ACC112 (cell line): ENCODE measurements at regions not wholly inside any gene's neighbourhood (a gene's known extent, or its start where the extent isn't known, plus 50 kb on each side); places are given as distances from the start of the nearest gene placed in this dataset.

Experiments
- H2AFZ ChIP-seq: fragments of 200-600 bp; sonication (generic); one replicate; pipeline ENCODE4 v1.6.0; 2017; ENCODE audit warnings: antibody characterized with exemption, low read length; ENCODE audit not compliant: unreplicated experiment
- H3K27ac ChIP-seq: fragments of 200-600 bp; sonication (generic); 2 replicates; pipeline ENCODE4 v1.5.1; 2014; ENCODE audit warnings: low read depth, mild to moderate bottlenecking, antibody characterized with exemption, low read length, moderate library complexity
- H3K27me3 ChIP-seq: fragments of 200-600 bp; sonication (generic); 2 replicates; pipeline ENCODE4 v1.6.1; 2014; ENCODE audit warnings: mild to moderate bottlenecking, antibody characterized with exemption, low read length, moderate library complexity, mixed read lengths; ENCODE audit not compliant: insufficient read depth
- H3K36me3 ChIP-seq: fragments of 200-600 bp; sonication (generic); 2 replicates; pipeline ENCODE4 v1.6.1; 2016; ENCODE audit warnings: mild to moderate bottlenecking, antibody characterized with exemption, low read length, moderate library complexity, mixed read lengths; ENCODE audit not compliant: insufficient read depth
- H3K4me1 ChIP-seq: fragments of 200-600 bp; sonication (generic); one replicate; pipeline ENCODE4 v1.6.1; 2016; ENCODE audit warnings: low read length, mixed read lengths; ENCODE audit not compliant: insufficient read depth, unreplicated experiment, control insufficient read depth
- H3K4me3 ChIP-seq: fragments of 200-600 bp; sonication (generic); 2 replicates; pipeline ENCODE4 v1.5.1; 2014; ENCODE audit warnings: mild to moderate bottlenecking, low read depth, low read length
- H3K79me2 ChIP-seq: fragments of 200-600 bp; sonication (generic); one replicate; pipeline ENCODE4 v1.6.0; 2016; ENCODE audit warnings: low read length; ENCODE audit not compliant: control insufficient read depth, unreplicated experiment, insufficient read depth

DNA sequence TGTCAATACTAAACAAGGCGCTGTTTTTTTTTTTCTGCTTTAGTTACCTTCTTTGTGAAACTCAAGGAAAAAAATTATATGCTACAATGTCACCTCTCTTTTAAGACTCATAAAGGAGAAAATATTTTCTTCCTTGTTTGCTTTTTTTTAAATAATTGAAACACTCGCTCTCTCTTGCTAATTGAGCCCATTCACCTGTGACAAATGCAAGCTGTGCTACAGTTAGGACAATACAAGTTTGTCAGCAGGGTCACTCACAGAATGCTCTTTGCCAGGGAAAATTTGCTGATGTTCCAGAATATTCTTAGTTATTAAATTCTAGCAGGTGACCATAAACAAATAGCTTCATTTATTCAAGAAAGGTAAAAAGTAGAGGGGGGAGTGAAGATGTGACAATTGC lies 375.9 kb upstream of the DPPA4 start:
- H3K4me1 ChIP-seq, result no peaks in the 10 kb centered on the region
- H3K27me3 ChIP-seq, result peaks cover 13% of the 10 kb centered on the region
- no peaks in the 10 kb centered on the region for H3K36me3 ChIP-seq
- H2AFZ ChIP-seq, result no peak overlapping the region
- no peak overlapping the region for H3K4me3 ChIP-seq
- no peaks in the 10 kb centered on the region for H3K79me2 ChIP-seq
- no peak overlapping the region for H3K27ac ChIP-seq

DNA sequence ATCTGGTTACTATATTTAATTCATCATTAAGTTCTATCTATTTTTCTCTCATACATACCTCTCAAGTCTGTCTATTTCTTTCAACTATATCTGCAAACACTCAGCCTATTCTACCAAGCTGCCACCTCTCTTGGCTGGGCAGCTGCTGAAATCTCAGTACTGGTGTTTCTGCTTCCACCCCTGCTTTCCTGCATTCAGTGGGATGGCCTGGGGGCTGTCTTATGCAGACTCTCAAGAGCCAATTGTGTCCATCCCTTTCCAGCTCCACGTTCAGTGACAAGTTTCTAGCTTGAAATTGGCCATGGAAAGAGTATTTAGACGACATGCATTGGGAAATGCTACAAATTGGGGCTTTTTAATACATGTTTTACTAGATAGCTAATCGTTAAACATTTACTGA lies 378.4 kb upstream of the DPPA4 start:
- no peak overlapping the region for H3K4me3 ChIP-seq
- H3K4me1 ChIP-seq, result no peaks in the 10 kb centered on the region
- no peaks in the 10 kb centered on the region for H3K36me3 ChIP-seq
- no peak overlapping the region for H2AFZ ChIP-seq
- H3K27ac ChIP-seq, result no peak overlapping the region
- H3K79me2 ChIP-seq, result no peaks in the 10 kb centered on the region
- peaks cover 13% of the 10 kb centered on the region for H3K27me3 ChIP-seq

DNA sequence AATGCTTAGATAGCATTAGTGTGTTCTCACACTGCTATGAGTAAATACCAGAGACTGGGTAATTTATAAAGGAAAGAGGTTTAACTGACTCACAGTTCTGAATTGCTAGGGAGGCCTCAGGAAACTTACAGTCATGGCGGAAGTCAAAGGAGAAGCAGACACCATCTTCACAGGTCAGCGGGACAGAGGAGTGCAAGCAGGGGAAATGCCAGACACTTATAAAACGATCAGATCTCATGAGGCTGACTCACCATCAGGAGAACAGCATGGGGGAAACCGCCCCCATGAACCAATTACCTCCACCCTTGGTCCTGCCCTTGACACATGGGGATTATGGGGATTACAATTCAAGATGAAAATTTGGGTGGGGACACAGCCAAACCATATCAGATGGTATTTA lies 381.5 kb upstream of the DPPA4 start:
- H3K79me2 ChIP-seq, result no peaks in the 10 kb centered on the region
- H3K27ac ChIP-seq, result no peak overlapping the region
- peaks cover 13% of the 10 kb centered on the region for H3K27me3 ChIP-seq
- no peak overlapping the region for H3K4me3 ChIP-seq
- no peaks in the 10 kb centered on the region for H3K36me3 ChIP-seq
- H2AFZ ChIP-seq, result no peak overlapping the region
- no peaks in the 10 kb centered on the region for H3K4me1 ChIP-seq

DNA sequence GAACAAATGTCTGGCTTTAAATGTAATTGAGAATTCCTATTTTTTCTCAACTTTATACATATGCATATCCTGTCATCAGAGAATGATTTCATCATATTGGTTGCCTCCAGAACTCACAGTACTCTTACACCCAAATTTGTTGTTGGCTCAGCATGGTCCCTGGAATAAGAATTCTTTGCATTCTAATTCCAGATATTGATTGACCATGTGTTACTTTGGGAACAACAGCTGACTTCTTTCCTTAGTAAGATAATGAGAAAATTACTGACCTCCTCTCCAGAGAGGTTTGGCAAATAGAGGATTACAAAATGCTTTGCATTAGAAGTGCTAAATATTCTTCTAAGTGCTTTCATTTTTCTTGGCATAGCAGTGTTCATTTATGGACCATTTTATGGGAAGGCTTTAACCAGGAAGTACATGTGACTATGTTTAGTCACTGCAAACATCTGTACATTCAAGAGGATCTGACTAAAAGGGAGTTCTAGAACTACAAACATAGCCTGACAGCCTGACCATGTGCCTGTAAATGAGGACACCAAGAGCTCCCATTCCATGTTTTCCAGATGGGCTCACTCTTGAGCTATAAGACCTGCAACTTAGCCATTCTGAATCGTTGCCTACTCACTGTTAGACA lies 391.6 kb upstream of the DPPA4 start:
- Histone ChIP-seq H3K36me3 (no peaks in the 10 kb centered on the region), H3K27me3 (no peaks in the 10 kb centered on the region), H3K4me1 (no peaks in the 10 kb centered on the region), H3K4me3 (no peak overlapping the region), H3K27ac (no peak overlapping the region), H2AFZ (no peak overlapping the region), H3K79me2 (no peaks in the 10 kb centered on the region)

DNA sequence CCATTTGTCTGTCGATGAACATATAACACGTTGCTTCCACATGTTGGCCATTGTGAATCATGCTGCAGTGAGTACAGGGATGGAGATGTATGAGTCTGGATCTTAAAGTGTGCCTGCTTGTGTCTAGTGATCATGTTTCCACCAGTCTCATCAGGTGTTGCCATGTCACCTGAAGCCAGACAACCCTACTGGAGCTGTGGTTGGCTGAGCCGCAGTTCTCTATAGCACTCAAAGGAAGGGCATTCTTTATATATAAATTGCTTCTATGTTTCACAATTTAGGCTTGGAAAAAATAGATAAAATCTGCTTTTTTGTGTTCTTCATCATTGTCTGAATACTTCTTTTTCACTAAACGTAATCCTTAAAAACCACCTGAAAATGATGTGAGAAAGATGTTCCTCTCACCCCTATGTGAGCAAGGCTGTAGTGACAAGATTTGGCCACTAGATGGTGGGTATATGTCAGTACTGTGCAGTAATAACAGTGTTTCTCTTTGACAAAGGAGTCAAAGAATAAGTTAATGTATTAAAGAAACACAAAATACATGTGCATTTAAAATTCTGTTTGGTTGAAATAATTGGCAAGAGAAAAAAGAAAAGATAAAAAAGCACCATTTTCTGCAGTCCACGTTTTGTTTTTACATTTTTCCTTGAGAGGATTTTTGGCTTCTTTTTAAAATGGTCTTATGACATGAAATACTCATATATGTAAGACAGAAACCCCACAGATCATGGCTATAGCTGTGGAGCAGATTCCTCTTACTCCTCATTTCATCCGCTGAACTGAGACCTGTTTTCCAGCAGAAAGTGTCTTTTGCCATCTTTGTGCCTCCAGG lies 394.5 kb upstream of the DPPA4 start:
- Histone ChIP-seq H3K36me3 (no peaks in the 10 kb centered on the region), H3K4me3 (no peak overlapping the region), H2AFZ (no peak overlapping the region), H3K79me2 (no peaks in the 10 kb centered on the region), H3K4me1 (no peaks in the 10 kb centered on the region), H3K27ac (no peak overlapping the region), H3K27me3 (no peaks in the 10 kb centered on the region)

DNA sequence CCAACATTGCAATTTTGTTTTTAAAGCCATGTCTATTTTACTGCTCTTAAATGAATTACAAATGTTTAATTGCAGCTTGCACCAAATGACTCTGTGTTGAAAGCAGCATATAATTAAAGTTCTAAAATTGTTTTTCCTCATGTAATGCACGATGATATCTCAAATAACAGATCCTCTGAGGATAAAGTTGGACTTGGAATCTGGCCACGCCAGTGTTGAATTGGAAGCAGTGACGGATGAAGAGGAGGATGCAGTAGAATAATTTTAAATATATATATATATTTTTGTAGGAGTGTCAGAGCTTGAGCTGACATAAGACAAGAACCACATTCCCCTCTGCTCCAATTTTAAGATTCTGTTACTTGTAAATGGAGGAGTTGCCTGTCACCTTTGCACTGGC lies 406.6 kb upstream of the DPPA4 start:
- no peaks in the 10 kb centered on the region for H3K27me3 ChIP-seq
- H3K79me2 ChIP-seq, result no peaks in the 10 kb centered on the region
- H3K4me1 ChIP-seq, result no peaks in the 10 kb centered on the region
- H2AFZ ChIP-seq, result no peak overlapping the region
- H3K27ac ChIP-seq, result no peak overlapping the region
- H3K36me3 ChIP-seq, result no peaks in the 10 kb centered on the region
- no peak overlapping the region for H3K4me3 ChIP-seq

DNA sequence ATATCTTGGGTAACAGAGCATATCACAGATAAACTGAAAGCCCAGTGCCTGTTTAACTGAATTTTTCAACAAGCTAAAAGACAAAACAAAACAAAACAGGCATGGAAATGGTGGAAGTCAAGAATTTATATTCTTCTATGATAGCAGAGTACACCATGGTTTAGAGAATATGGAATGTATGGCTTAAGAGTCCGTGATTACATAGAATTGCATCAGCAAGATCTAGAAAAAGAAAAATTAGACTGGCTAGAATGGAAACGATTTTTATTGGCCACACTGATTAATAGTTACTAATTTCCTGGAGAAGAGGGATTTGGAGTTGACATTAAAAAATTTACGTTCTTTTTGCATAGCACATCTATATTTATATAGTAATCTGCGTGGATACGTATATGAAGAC lies 435.2 kb upstream of the DPPA4 start:
- Histone ChIP-seq H3K4me3 (peak overlapping the region; percentile 63), H3K36me3 (no peaks in the 10 kb centered on the region), H2AFZ (peak overlapping the region; percentile 75)

DNA sequence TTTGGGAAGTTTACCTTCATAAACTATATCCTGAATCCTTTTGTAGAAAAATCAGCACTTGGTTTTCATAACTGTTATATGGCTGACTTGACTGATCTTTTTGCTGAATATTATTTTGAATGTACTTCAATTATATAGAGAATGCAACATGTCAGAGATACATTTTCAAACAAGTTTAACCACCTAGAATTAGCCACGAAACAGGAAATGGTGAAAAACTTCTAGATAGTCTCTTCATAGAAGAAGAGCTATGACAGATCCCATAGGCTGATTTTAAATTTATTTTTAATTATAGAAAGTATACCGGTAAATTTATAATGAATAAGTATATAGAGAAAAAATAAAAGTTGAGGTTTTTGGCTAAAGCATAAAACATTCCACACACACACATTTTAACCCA lies 436.8 kb upstream of the DPPA4 start:
- Histone ChIP-seq H3K79me2 (no peaks in the 10 kb centered on the region), H3K27ac (no peak overlapping the region), H3K4me3 (no peak overlapping the region), H2AFZ (no peak overlapping the region), H3K36me3 (no peaks in the 10 kb centered on the region), H3K27me3 (no peaks in the 10 kb centered on the region), H3K4me1 (no peaks in the 10 kb centered on the region)

More for the DNA sequence above, 435.2 kb upstream of the DPPA4 start:
- no peak overlapping the region for H3K27ac ChIP-seq
- H3K27me3 ChIP-seq, result no peaks in the 10 kb centered on the region
- H3K4me1 ChIP-seq, result no peaks in the 10 kb centered on the region
- H3K79me2 ChIP-seq, result no peaks in the 10 kb centered on the region

DNA sequence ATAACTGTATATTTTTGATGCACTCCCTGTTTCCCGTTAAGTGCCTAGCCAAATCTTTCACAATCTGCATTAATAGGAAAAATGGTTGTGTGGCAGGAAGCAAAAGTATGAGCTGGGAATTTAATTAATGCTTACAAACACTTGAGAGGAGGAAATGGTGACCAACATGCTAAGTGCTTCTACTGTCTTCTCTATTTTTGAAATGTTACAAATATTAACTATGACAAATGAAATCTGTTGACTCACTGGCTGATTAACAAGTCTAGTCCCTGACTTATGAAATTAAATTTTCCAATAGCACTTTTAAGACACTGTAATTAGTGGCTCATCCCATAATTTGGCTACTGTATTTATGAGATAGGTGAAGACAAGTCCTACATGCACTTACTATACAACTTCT lies 446.9 kb upstream of the DPPA4 start:
- H3K36me3 ChIP-seq, result no peaks in the 10 kb centered on the region
- H3K27me3 ChIP-seq, result no peaks in the 10 kb centered on the region
- no peak overlapping the region for H3K4me3 ChIP-seq
- H3K27ac ChIP-seq, result no peak overlapping the region
- no peak overlapping the region for H2AFZ ChIP-seq
- H3K4me1 ChIP-seq, result no peaks in the 10 kb centered on the region
- no peaks in the 10 kb centered on the region for H3K79me2 ChIP-seq

DNA sequence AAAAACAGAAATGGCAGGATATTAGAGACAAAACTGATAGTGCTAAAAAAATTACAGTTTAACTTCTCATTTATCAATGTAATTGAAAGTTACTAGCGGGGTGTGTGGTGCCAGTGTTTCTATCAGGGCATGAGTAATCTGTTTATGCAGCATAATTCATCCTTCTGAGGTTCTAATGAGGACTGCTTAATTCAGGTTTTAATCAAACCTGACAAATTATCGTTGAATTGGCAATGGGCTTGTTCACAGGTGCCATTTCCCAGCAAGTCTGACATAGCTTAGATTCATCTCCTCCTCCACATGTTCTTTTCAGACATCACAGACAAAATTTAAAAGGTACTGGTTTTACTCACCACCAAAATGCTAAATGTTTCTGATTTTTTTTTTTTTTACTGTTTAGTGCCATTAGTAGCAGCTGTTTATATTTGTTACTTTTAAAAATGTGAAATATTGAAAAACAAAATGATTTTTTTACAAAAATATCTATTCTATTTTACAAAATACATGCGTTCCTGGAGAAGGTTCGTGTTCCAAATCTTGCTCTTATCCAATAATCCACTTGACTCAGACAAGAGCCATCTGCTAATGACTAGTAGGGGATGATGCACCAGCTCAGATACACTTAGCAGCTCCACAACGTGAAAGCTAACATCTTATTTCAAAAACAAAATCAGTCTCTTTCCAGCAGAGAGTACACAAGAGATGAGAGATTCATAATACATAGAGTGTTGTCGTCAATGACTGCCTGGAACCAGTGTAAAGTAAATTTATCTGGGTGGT lies 447.7 kb upstream of the DPPA4 start:
- no peaks in the 10 kb centered on the region for H3K4me1 ChIP-seq
- H3K4me3 ChIP-seq, result no peak overlapping the region
- H2AFZ ChIP-seq, result no peak overlapping the region
- H3K79me2 ChIP-seq, result no peaks in the 10 kb centered on the region
- H3K27me3 ChIP-seq, result no peaks in the 10 kb centered on the region
- no peak overlapping the region for H3K27ac ChIP-seq
- H3K36me3 ChIP-seq, result no peaks in the 10 kb centered on the region
